B cell (primary cell): ENCODE measurements at regions not wholly inside any gene's neighbourhood (a gene's known extent, or its start where the extent isn't known, plus 50 kb on each side); places are given as distances from the start of the nearest gene placed in this dataset.

Experiments
- ATAC-seq: fragments of 200-7000 bp; cut with Tn5 transposase; one replicate; pipeline ENCODE4 v1.10.0; 2021; ENCODE audit warnings: low read depth, mild to moderate bottlenecking, moderate number of reproducible peaks, moderate library complexity
- CTCF ChIA-PET: fragments of 350-600 bp; sonication (Branson Sonifier 250); formaldehyde crosslinking; loops from one replicate; lab custom pipeline; 2021; ENCODE audit warnings: antibody characterized with exemption, inconsistent platforms; lab: Charles Lee
- POLR2A ChIA-PET: fragments of 350-600 bp; sonication (Branson Sonifier 250); formaldehyde crosslinking; loops from one replicate; lab custom pipeline; 2021; ENCODE audit warnings: antibody characterized with exemption; lab: Charles Lee
- DNase-seq: peaks from one replicate; pipeline ENCODE4 v3.0.0; 2013
- H2AFZ ChIP-seq: 2 replicates; pipeline ENCODE4 v1.6.1; 2012; ENCODE audit warnings: mild to moderate bottlenecking, low read depth, low read length; ENCODE audit not compliant: insufficient read depth, poor library complexity, severe bottlenecking
- H3K27ac ChIP-seq, 2 donors: 1 replicate in 1 of 2; 2 replicates in 1 of 2; pipeline ENCODE4 v1.5.1; 2012 to 2013; ENCODE audit warnings: low read length in 2 of 2, mild to moderate bottlenecking in 2 of 2, moderate library complexity in 1 of 2
- H3K27me3 ChIP-seq, 4 experiments: fragments of 200-600 bp in 1 of 4; sonication (generic) in 1 of 4; replicated peaks in 1 of 4; 1 replicate in 2 of 4; 2 replicates in 2 of 4; pipeline versions ENCODE4 v1.6.1 to v1.7.0; 2013 to 2016; ENCODE audit warnings: low read length in 3 of 4, mild to moderate bottlenecking in 2 of 4, mixed read lengths in 1 of 4, moderate library complexity in 1 of 4; ENCODE audit not compliant: insufficient read depth in 4 of 4, control insufficient read depth in 3 of 4; ENCODE audit errors: control extremely low read depth in 1 of 4
- H3K36me3 ChIP-seq, 2 experiments: replicated peaks in 1 of 2; 1 replicate in 1 of 2; 2 replicates in 1 of 2; pipeline versions ENCODE4 v1.6.1 to v1.7.1; 2013; ENCODE audit warnings: low read length in 1 of 2; ENCODE audit not compliant: insufficient read depth in 2 of 2, control insufficient read depth in 1 of 2; ENCODE audit errors: control extremely low read depth in 1 of 2, extremely low read depth in 1 of 2
- H3K4me1 ChIP-seq, 2 donors: fragments of 200-600 bp in 1 of 2; sonication (generic) in 1 of 2; 1 replicate in 1 of 2; 2 replicates in 1 of 2; pipeline versions ENCODE4 v1.5.1 to v1.6.1; 2013 to 2017; ENCODE audit warnings: low read length in 2 of 2; ENCODE audit not compliant: control insufficient read depth in 2 of 2, insufficient read depth in 2 of 2
- H3K4me2 ChIP-seq: replicated peaks from 2 replicates; pipeline ENCODE3; 2012; ENCODE audit warnings: mild to moderate bottlenecking, low read depth, low read length; ENCODE audit not compliant: poor library complexity, severe bottlenecking
- H3K4me3 ChIP-seq, 5 experiments: fragments of 200-600 bp in 1 of 5; sonication (generic) in 1 of 5; 1 replicate in 3 of 5; 2 replicates in 2 of 5; pipeline versions ENCODE4 v1.5.1 to v1.7.0; 2011 to 2016; ENCODE audit warnings: low read length in 4 of 5, mild to moderate bottlenecking in 4 of 5, low read depth in 2 of 5, control low read depth in 1 of 5, moderate library complexity in 1 of 5; ENCODE audit not compliant: insufficient read depth in 1 of 5; ENCODE audit errors: control extremely low read depth in 1 of 5, extremely low read depth in 1 of 5
- H3K79me2 ChIP-seq: fragments of 200-600 bp; sonication (generic); one replicate; pipeline ENCODE4 v1.6.0; 2016; ENCODE audit warnings: low read length; ENCODE audit not compliant: control insufficient read depth, insufficient read depth
- H3K9ac ChIP-seq: fragments of 200-600 bp; sonication (generic); 2 replicates; pipeline ENCODE4 v1.6.1; 2017; ENCODE audit warnings: mild to moderate bottlenecking, low read length, moderate library complexity
- H3K9me3 ChIP-seq, 3 donors: one replicate each; pipeline versions ENCODE4 v1.6.1 to v1.7.1; 2013; ENCODE audit warnings: low read length in 2 of 3; ENCODE audit not compliant: control insufficient read depth in 2 of 3, insufficient read depth in 1 of 3; ENCODE audit errors: control extremely low read depth in 1 of 3
- H4K20me1 ChIP-seq: 2 replicates; pipeline ENCODE4 v1.6.0; 2012; ENCODE audit warnings: mild to moderate bottlenecking, low read length; ENCODE audit not compliant: insufficient read depth, control insufficient read depth, poor library complexity, severe bottlenecking
- H3K27ac Mint-ChIP-seq: one replicate; pipeline ENCODE4 v1.8.0; 2021; ENCODE audit warnings: mixed read lengths
- H3K27me3 Mint-ChIP-seq: one replicate; pipeline ENCODE4 v1.8.0; 2021; ENCODE audit warnings: mixed read lengths
- H3K4me1 Mint-ChIP-seq: one replicate; pipeline ENCODE4 v1.8.0; 2021; ENCODE audit warnings: mixed read lengths
- H3K4me3 Mint-ChIP-seq: one replicate; pipeline ENCODE4 v1.8.0; 2021; ENCODE audit warnings: mixed read lengths
- H3K9me3 Mint-ChIP-seq: one replicate; pipeline ENCODE4 v1.8.0; 2022; ENCODE audit warnings: mixed read lengths; ENCODE audit not compliant: insufficient read depth
- CTCF ChIP-seq: fragments of 200-600 bp; IDR thresholded peaks from one replicate; pipeline ENCODE4 v1.8.0; 2022; ENCODE audit warnings: antibody characterized with exemption, mild to moderate bottlenecking
- EZH2 ChIP-seq: IDR thresholded peaks from 2 replicates; pipeline ENCODE4 v1.6.1; 2012; ENCODE audit warnings: borderline replicate concordance, low read depth, mild to moderate bottlenecking, moderate library complexity, low read length; ENCODE audit not compliant: insufficient read depth, poor library complexity, severe bottlenecking
- WGBS: methylation state at CpG from one replicate; pipeline ENCODE4 v1.1.5; 2013; ENCODE audit warnings: missing lambda C conversion rate; ENCODE audit not compliant: insufficient coverage; 5-methylcytosine and 5-hydroxymethylcytosine counted together
- intact Hi-C: fragments of 100-400 bp; cut with micrococcal nuclease; formaldehyde crosslinking; loops from one replicate; pipeline ENCODE4 v1.10.0; 2022

- Histone ChIP-seq H3K9ac (no peak overlapping the region), H3K4me3 (no peak overlapping the region), H2AFZ (no peak overlapping the region), H3K79me2 (no peaks in the 10 kb centered on the region), H3K4me2 (no peak overlapping the region), H3K36me3 (no peaks in the 10 kb centered on the region), H3K27ac (no peak overlapping the region), H3K27me3 (peaks cover 0 to 4% (median 0%) of the 10 kb centered on the region in 4 experiments), H3K9me3 (no peaks in the 10 kb centered on the region), H4K20me1 (no peaks in the 10 kb centered on the region), H3K4me1 (no peaks in the 10 kb centered on the region)
- CTCF ChIA-PET = interaction anchor here (0.7 kb wide), 1 partner anchor 585 kb away, joined by 4 read pairs; no protein-coding TSS in a partner anchor
- Mint-ChIP-seq H3K4me1 (no peaks in the 10 kb centered on the region), H3K27me3 (peaks cover 32% of the 10 kb centered on the region), H3K4me3 (no peak overlapping the region), H3K27ac (no peak overlapping the region), H3K9me3 (no peaks in the 10 kb centered on the region)
- 100% methylated on average over 1 of the region's 2 CpGs for WGBS
- ATAC-seq (no peak), DNase-seq (no peak)
- POLR2A ChIA-PET = no interaction called here
- intact Hi-C loops = no loop called here
- no peak for TF ChIP-seq CTCF
- TF ChIP-seq EZH2 = no peak
Observed at GRCh38 chr2:177072090-177072489, 140.5 kb upstream of the HNRNPA3 start.

GRCh38 chr2:177073611-177074010, 139.0 kb upstream of the HNRNPA3 start:
- no peak for ATAC-seq
- Histone ChIP-seq H3K36me3 (no peaks in the 10 kb centered on the region), H3K27me3 (peaks cover 0 to 4% (median 1%) of the 10 kb centered on the region in 4 experiments), H3K79me2 (no peaks in the 10 kb centered on the region), H3K4me3 (no peak overlapping the region), H3K4me1 (no peaks in the 10 kb centered on the region), H2AFZ (no peak overlapping the region), H3K4me2 (no peak overlapping the region), H3K9ac (no peak overlapping the region), H3K9me3 (no peaks in the 10 kb centered on the region), H3K27ac (no peak overlapping the region), H4K20me1 (no peaks in the 10 kb centered on the region)
- no peak for TF ChIP-seq EZH2
- no peak for TF ChIP-seq CTCF
- H3K27ac Mint-ChIP-seq = no peak overlapping the region
- POLR2A ChIA-PET = no interaction called here
- intact Hi-C loops = no loop called here
- DNase-seq = no peak
- no peaks in the 10 kb centered on the region for H3K4me1 Mint-ChIP-seq
- no peak overlapping the region for H3K4me3 Mint-ChIP-seq
- CTCF ChIA-PET = no interaction called here
- no peaks in the 10 kb centered on the region for H3K9me3 Mint-ChIP-seq
- H3K27me3 Mint-ChIP-seq = peaks cover 28% of the 10 kb centered on the region
